Pancreas (tissue), 10 donors: ENCODE measurements at regions not wholly inside any gene's neighbourhood (a gene's known extent, or its start where the extent isn't known, plus 50 kb on each side); places are given as distances from the start of the nearest gene placed in this dataset.

ENCODE experiments used
- ATAC-seq, 4 donors: fragments of 200-7000 bp; cut with Tn5 transposase; one replicate each; pipeline versions ENCODE4 v1.8.0 to v1.9.1; 2020; ENCODE audit warnings: mild to moderate bottlenecking in 4 of 4, moderate library complexity in 4 of 4
- DNase-seq, 6 donors: peaks; one replicate each; pipeline ENCODE4 v3.0.0-alpha.2; 2020
- FAIRE-seq: peaks from 2 replicates; lab custom pipeline; 2012; peaks lifted over from hg19 to GRCh38; lab: Jason Lieb, UNC
- H3K27ac ChIP-seq, 4 donors: fragments of 200-600 bp; sonication (generic); 1 replicate in 3 of 4; 2 replicates in 1 of 4; pipeline versions ENCODE4 v1.5.0 to v1.8.0; 2020
- H3K27me3 ChIP-seq, 4 donors: fragments of 200-600 bp; one replicate each; pipeline ENCODE4 v1.8.0; 2021
- H3K36me3 ChIP-seq, 3 donors: fragments of 200-600 bp; sonication (generic) in 1 of 3; one replicate each; pipeline versions ENCODE4 v1.5.0 to v1.8.0; 2020 to 2021
- H3K4me1 ChIP-seq, 3 donors: fragments of 200-600 bp; one replicate each; pipeline ENCODE4 v1.8.0; 2021
- H3K4me3 ChIP-seq, 4 donors: fragments of 200-600 bp; sonication (generic) in 2 of 4; one replicate each; pipeline versions ENCODE4 v1.5.0 to v1.8.0; 2020 to 2021
- H3K9me3 ChIP-seq, 4 donors: fragments of 200-600 bp; one replicate each; pipeline ENCODE4 v1.8.0; 2021
- CTCF ChIP-seq, 4 donors: fragments of 200-600 bp; sonication (generic) in 3 of 4; IDR thresholded peaks; one replicate each; pipeline versions ENCODE4 v1.5.0 to v1.8.0; 2021; ENCODE audit warnings: antibody characterized with exemption in 4 of 4
- WGBS, 2 donors: extraction: QIAGEN DNeasy Blood & Tissue Kit; methylation state at CpG; one replicate each; pipeline ENCODE4 v1.1.7; 2013; 5-methylcytosine and 5-hydroxymethylcytosine counted together
- intact Hi-C, 3 donors: fragments of 100-400 bp; cut with DNase I; formaldehyde crosslinking; loops; one replicate each; pipeline versions ENCODE4 v1.11.1 to v1.14.2; 2022
- donor health status: healthy with polysubstance abuse.
- donor health status: DM: no; HTN: no; CAD: no; lungs with moderate emphysema.
- donor health status: DM: no; HTN: no; CAD: no.
- donor health status: control.
- donor health status: control.
- donor health status: Bipolar disorder and iron deficiency.
- donor health status: DM: yes; HTN: yes; CAD: no.
- donor health status: DM: no; HTN: no; CAD: no.
- donor health status: DM: no; HTN: no; CAD: no.
- donor health status: DM: yes; HTN: yes; CAD: no.

DNA sequence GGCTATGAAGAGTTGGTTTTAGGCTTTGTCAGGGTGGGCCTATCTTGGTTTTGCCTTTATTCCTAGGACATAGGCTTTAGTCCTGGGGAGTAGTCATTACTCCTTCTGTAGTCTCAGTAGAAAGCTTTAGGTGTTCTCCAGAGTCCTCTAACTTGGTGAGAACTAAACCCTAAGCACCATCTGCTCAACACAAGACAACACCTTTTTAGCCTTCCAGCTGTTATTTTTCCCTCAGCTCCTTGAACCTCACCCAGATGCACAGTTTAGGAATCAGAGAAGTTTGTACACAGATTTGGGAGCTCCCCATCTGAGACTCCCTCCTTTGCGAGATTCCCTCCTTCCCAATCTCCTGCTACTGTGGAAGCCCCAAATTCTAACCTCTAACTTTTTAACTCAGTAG is 141.3 kb downstream of the QRSL1 start:
- no peaks in the 10 kb centered on the region for H3K9me3 ChIP-seq
- H3K4me1 ChIP-seq: peaks cover 50 to 84% (median 67%) of the 10 kb centered on the region in 3 donors
- FAIRE-seq (no peak), ATAC-seq (peak; percentile 8 to 53 (median 35)), DNase-seq (peak in 1 of 6 donors; percentile 50)
- intact Hi-C loops: no loop called here
- H3K27ac ChIP-seq: peak overlapping the region; percentile 30 to 86 (median 62)
- H3K36me3 ChIP-seq: peaks cover 0 to 21% (median 0%) of the 10 kb centered on the region in 3 donors
- no peak overlapping the region for H3K4me3 ChIP-seq
- TF ChIP-seq CTCF (IDR thresholded peaks at IDR 0.05): no peak
- 33 to 45% methylated on average over 1 of the region's 1 CpG for WGBS, 2 donors
- H3K27me3 ChIP-seq: no peaks in the 10 kb centered on the region

DNA sequence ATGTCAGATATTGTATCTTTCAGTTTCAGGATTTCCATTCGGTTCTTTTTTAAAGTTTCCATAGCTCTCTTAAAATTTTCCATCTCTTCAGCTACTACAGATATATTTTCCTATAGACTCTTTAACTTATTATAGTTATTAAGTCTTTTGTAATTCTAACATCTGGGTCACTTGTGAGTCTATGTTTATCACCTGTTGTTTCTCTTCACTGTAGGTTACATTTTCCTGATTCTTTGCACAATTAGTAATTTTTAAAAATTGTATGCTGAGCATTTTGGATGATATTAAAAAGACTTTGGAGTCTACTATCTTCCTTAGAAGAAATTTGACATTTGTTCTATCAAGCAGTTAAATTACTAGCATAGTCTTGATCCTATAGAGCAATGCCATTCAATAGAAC is 140.7 kb downstream of the QRSL1 start:
- intact Hi-C loops: no loop called here
- ATAC-seq (no peak), FAIRE-seq (no peak), DNase-seq (no peak)
- Histone ChIP-seq H3K9me3 (no peaks in the 10 kb centered on the region), H3K27me3 (no peaks in the 10 kb centered on the region), H3K36me3 (peaks cover 0 to 21% (median 0%) of the 10 kb centered on the region in 3 donors), H3K27ac (peak overlapping the region in 3 of 4 donors; percentile 30 to 86 (median 80)), H3K4me3 (no peak overlapping the region), H3K4me1 (peaks cover 45 to 79% (median 72%) of the 10 kb centered on the region in 3 donors)
- TF ChIP-seq CTCF (IDR thresholded peaks at IDR 0.05): no peak
- WGBS, 2 donors: 68 to 91% methylated on average over 1 of the region's 1 CpG

GRCh38 chr6:106767271-106767670 is 137.9 kb downstream of the QRSL1 start:
- peak overlapping the region; percentile 24 to 80 (median 54) for H3K27ac ChIP-seq
- no peak overlapping the region for H3K4me3 ChIP-seq
- intact Hi-C loops: no loop called here
- WGBS, 2 donors: 98 to 100% methylated on average over 1 of the region's 1 CpG
- H3K27me3 ChIP-seq: no peaks in the 10 kb centered on the region
- ATAC-seq (no peak), FAIRE-seq (no peak), DNase-seq (no peak)
- TF ChIP-seq CTCF (IDR thresholded peaks at IDR 0.05): no peak
- H3K9me3 ChIP-seq: no peaks in the 10 kb centered on the region
- peaks cover 41 to 66% (median 63%) of the 10 kb centered on the region in 3 donors for H3K4me1 ChIP-seq
- H3K36me3 ChIP-seq: peaks cover 0 to 21% (median 0%) of the 10 kb centered on the region in 3 donors

- ATAC-seq: peak; percentile 39 to 63 (median 55)
- Histone ChIP-seq H3K4me1 (peaks cover 37 to 59% (median 54%) of the 10 kb centered on the region in 3 donors), H3K4me3 (peak overlapping the region in 1 of 4 donors; percentile 29), H3K36me3 (peaks cover 0 to 13% (median 0%) of the 10 kb centered on the region in 3 donors), H3K27ac (peak overlapping the region; percentile 24 to 80 (median 54)), H3K27me3 (no peaks in the 10 kb centered on the region), H3K9me3 (no peaks in the 10 kb centered on the region)
- no peak for FAIRE-seq
- TF ChIP-seq CTCF (IDR thresholded peaks at IDR 0.05): no peak
- intact Hi-C loops: no loop called here
- DNase-seq: peak in 1 of 6 donors; percentile 51
- 45 to 53% methylated on average over 4 of the region's 4 CpGs for WGBS, 2 donors
Observed at GRCh38 chr6:106766201-106766600, 136.8 kb downstream of the QRSL1 start.

- Histone ChIP-seq H3K27me3 (no peaks in the 10 kb centered on the region), H3K4me3 (peak overlapping the region in 1 of 4 donors; percentile 29), H3K4me1 (peaks cover 36 to 52% (median 52%) of the 10 kb centered on the region in 3 donors), H3K9me3 (no peaks in the 10 kb centered on the region), H3K36me3 (peaks cover 0 to 7% (median 0%) of the 10 kb centered on the region in 3 donors), H3K27ac (peak overlapping the region; percentile 24 to 80 (median 54))
- DNase-seq (peak in 2 of 6 donors; percentile 63 to 66), ATAC-seq (peak; percentile 43 to 69 (median 65)), FAIRE-seq (no peak)
- intact Hi-C loops: no loop called here
- no peak for TF ChIP-seq CTCF (IDR thresholded peaks at IDR 0.05)
- WGBS, 2 donors: 41 to 50% methylated on average over 2 of the region's 2 CpGs
Observed at GRCh38 chr6:106765496-106765895, 136.1 kb downstream of the QRSL1 start.
